ENCODE measurements at regions not wholly inside any gene's neighbourhood (a gene's known extent, or its start where the extent isn't known, plus 50 kb on each side); places are given as distances from the start of the nearest gene placed in this dataset.
"Not testable (repeated sequence)": the region's sequence is repeated elsewhere in the genome, so short reads cannot be mapped to it uniquely, and the experiment has no call there.

GRCh38 chr3:134737516-134737915 is 57.5 kb upstream of the EPHB1 start:
- Mint-ChIP-seq H3K27me3 (ENCODE audit: insufficient read depth, low read depth) (peaks cover 4% of the 10 kb centered on the region), H3K36me3 (no peaks in the 10 kb centered on the region), H3K4me1 (no peaks in the 10 kb centered on the region), H3K9me3 (no peaks in the 10 kb centered on the region), H3K4me3 (no peak overlapping the region), H3K27ac (no peak overlapping the region)
- Histone ChIP-seq H3K27ac (no peak overlapping the region), H3K4me3 (no peak overlapping the region), H3K79me2 (ENCODE audit: low read depth) (no peaks in the 10 kb centered on the region), H3K4me1 (no peaks in the 10 kb centered on the region), H4K20me1 (ENCODE audit: low read depth) (no peaks in the 10 kb centered on the region), H3K9ac (no peak overlapping the region), H3K4me2 (no peak overlapping the region), H3F3A (ENCODE audit: low read depth) (no peaks in the 10 kb centered on the region), H2AFZ (replicated peaks) (no peak overlapping the region), H3K9me3 (ENCODE audit: low read depth) (no peaks in the 10 kb centered on the region), H3K36me3 (no peaks in the 10 kb centered on the region), H3K27me3 (peaks cover 49% of the 10 kb centered on the region)
- DNase-seq (ENCODE audit: low spot score), result no peak
- no peak for TF ChIP-seq CTCF (IDR thresholded peaks at IDR 0.05)
- no peak for TF ChIP-seq EZH2phosphoT487 (IDR thresholded peaks at IDR 0.05)
- TF ChIP-seq EZH2 (IDR thresholded peaks at IDR 0.05), result no peak

DNA sequence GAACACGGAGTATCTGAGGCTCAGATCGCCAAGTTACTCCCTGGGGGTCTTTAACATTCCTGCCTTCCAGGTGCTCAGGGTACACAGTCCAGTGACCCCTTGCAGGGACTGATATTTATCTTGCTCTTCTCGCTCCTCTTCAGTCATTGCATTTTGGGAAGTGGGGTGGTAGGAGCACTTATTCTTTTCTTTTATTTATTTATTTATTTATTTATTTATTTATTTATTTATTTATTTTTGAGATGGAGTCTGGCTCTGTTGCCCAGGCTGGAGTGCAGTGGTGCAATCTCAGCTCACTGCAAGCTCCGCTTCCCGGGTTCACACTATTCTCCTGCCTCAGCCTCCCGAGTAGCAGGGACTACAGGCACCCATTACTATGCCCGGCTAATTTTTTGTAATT is 55.0 kb upstream of the EPHB1 start:
- not testable (repeated sequence) for H4K20me1 ChIP-seq (ENCODE audit: low read depth); H3K36me3 ChIP-seq; H3K4me1 Mint-ChIP-seq; H3K36me3 Mint-ChIP-seq; H3K4me3 ChIP-seq; H3K4me2 ChIP-seq; H3F3A ChIP-seq (ENCODE audit: low read depth); H3K27ac Mint-ChIP-seq; DNase-seq (ENCODE audit: low spot score); H3K27me3 Mint-ChIP-seq (ENCODE audit: insufficient read depth, low read depth); H3K9me3 Mint-ChIP-seq; H3K9me3 ChIP-seq (ENCODE audit: low read depth); H3K9ac ChIP-seq; H3K27ac ChIP-seq; H3K79me2 ChIP-seq (ENCODE audit: low read depth); H3K4me3 Mint-ChIP-seq; H2AFZ ChIP-seq (replicated peaks); H3K4me1 ChIP-seq
- peaks cover 23% of the 10 kb centered on the region for H3K27me3 ChIP-seq

DNA sequence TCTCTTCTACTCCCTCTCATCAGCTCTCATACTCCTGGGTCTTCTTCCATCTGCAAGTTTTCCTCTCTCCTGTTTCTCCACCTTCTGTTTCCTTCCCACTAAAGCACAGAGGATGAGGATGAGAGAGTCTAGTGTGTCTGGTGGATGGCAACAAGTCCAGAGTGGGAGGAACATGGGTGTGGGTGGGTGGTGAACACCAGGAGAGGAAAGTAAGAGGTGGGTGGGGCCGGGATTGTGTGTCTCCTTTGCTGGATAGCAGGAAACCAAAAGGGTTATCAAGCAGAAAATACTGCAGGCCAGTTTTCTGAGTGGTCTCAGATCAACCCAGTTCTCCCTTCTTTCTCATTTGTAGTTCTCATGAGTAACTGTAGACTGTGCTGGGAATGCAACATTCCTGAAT is 52.9 kb upstream of the EPHB1 start:
- H3K36me3 Mint-ChIP-seq, result no peaks in the 10 kb centered on the region
- no peaks in the 10 kb centered on the region for H3K4me1 Mint-ChIP-seq
- H3K27ac Mint-ChIP-seq, result no peak overlapping the region
- Histone ChIP-seq H2AFZ (replicated peaks) (no peak overlapping the region), H3F3A (ENCODE audit: low read depth) (no peaks in the 10 kb centered on the region), H3K79me2 (ENCODE audit: low read depth) (no peaks in the 10 kb centered on the region), H4K20me1 (ENCODE audit: low read depth) (no peaks in the 10 kb centered on the region), H3K4me3 (no peak overlapping the region), H3K9me3 (ENCODE audit: low read depth) (no peaks in the 10 kb centered on the region), H3K4me1 (no peaks in the 10 kb centered on the region), H3K36me3 (no peaks in the 10 kb centered on the region), H3K27me3 (peaks cover 4% of the 10 kb centered on the region), H3K9ac (no peak overlapping the region), H3K4me2 (no peak overlapping the region), H3K27ac (no peak overlapping the region)
- no peak for DNase-seq (ENCODE audit: low spot score)
- H3K4me3 Mint-ChIP-seq, result no peak overlapping the region
- TF ChIP-seq CTCF (IDR thresholded peaks at IDR 0.05), result no peak
- no peak for TF ChIP-seq EZH2phosphoT487 (IDR thresholded peaks at IDR 0.05)
- no peak for TF ChIP-seq EZH2 (IDR thresholded peaks at IDR 0.05)
- H3K9me3 Mint-ChIP-seq, result peaks cover 3% of the 10 kb centered on the region
- peaks cover 10% of the 10 kb centered on the region for H3K27me3 Mint-ChIP-seq (ENCODE audit: insufficient read depth, low read depth)

GRCh38 chr3:134743006-134743405 is 52.1 kb upstream of the EPHB1 start:
- TF ChIP-seq EZH2phosphoT487 (IDR thresholded peaks at IDR 0.05), result no peak
- no peak for TF ChIP-seq EZH2 (IDR thresholded peaks at IDR 0.05)
- no peak for TF ChIP-seq CTCF (IDR thresholded peaks at IDR 0.05)
- no peaks in the 10 kb centered on the region for H3K79me2 ChIP-seq (ENCODE audit: low read depth)
- no peak overlapping the region for H2AFZ ChIP-seq (replicated peaks)
- DNase-seq (ENCODE audit: low spot score), result no peak
- H3K4me1 Mint-ChIP-seq, result no peaks in the 10 kb centered on the region
- peaks cover 4% of the 10 kb centered on the region for H3K27me3 ChIP-seq
- H3K4me3 Mint-ChIP-seq, result no peak overlapping the region
- H3K36me3 ChIP-seq, result no peaks in the 10 kb centered on the region
- peaks cover 3% of the 10 kb centered on the region for H3K9me3 Mint-ChIP-seq
- H3K9me3 ChIP-seq (ENCODE audit: low read depth), result no peaks in the 10 kb centered on the region
- H3F3A ChIP-seq (ENCODE audit: low read depth), result no peaks in the 10 kb centered on the region
- no peak overlapping the region for H3K27ac Mint-ChIP-seq
- H3K4me2 ChIP-seq, result no peak overlapping the region
- no peak overlapping the region for H3K27ac ChIP-seq
- H3K9ac ChIP-seq, result no peak overlapping the region
- no peaks in the 10 kb centered on the region for H3K36me3 Mint-ChIP-seq
- no peak overlapping the region for H3K4me3 ChIP-seq
- no peaks in the 10 kb centered on the region for H3K4me1 ChIP-seq
- H3K27me3 Mint-ChIP-seq (ENCODE audit: insufficient read depth, low read depth), result peaks cover 8% of the 10 kb centered on the region
- H4K20me1 ChIP-seq (ENCODE audit: low read depth), result no peaks in the 10 kb centered on the region

Measured in neural progenitor cell (in vitro differentiated cells).